ENCODE measurements at regions not wholly inside any gene's neighbourhood (a gene's known extent, or its start where the extent isn't known, plus 50 kb on each side); places are given as distances from the start of the nearest gene placed in this dataset.

GRCh38 chr1:67584938-67585337 lies 100.1 kb upstream of the GADD45A start:
- TF ChIP-seq POLR2AphosphoS5 (IDR thresholded peaks at IDR 0.05) (no peak), POLR2A (IDR thresholded peaks at IDR 0.05) (no peak), CTCF (IDR thresholded peaks at IDR 0.05) (no peak)

Measured in breast epithelium (tissue), 3 donors.